Activated CD4-positive, alpha-beta T cell treated with anti-CD3 and anti-CD28 coated beads, Interleukin-2, amount 10 ng/mL, durations not matched to agents 24 days and 14 days (primary cell): ENCODE measurements at regions not wholly inside any gene's neighbourhood (a gene's known extent, or its start where the extent isn't known, plus 50 kb on each side); places are given as distances from the start of the nearest gene placed in this dataset.
"Not testable (repeated sequence)": the region's sequence is repeated elsewhere in the genome, so short reads cannot be mapped to it uniquely, and the experiment has no call there.

ENCODE experiments used
- DNase-seq: peaks from one replicate; pipeline ENCODE4 v3.0.0; 2022
- H3K27ac Mint-ChIP-seq: one replicate; pipeline ENCODE4 v1.8.0; 2022; ENCODE audit warnings: mild to moderate bottlenecking, mixed read lengths
- H3K27me3 Mint-ChIP-seq: one replicate; pipeline ENCODE4 v1.8.0; 2022; ENCODE audit warnings: mixed read lengths
- H3K36me3 Mint-ChIP-seq: one replicate; pipeline ENCODE4 v1.8.0; 2022; ENCODE audit warnings: low read depth, mild to moderate bottlenecking, mixed read lengths
- H3K4me1 Mint-ChIP-seq: one replicate; pipeline ENCODE4 v1.8.0; 2021; ENCODE audit warnings: mixed read lengths
- H3K4me3 Mint-ChIP-seq: one replicate; pipeline ENCODE4 v1.8.0; 2022; ENCODE audit warnings: mild to moderate bottlenecking, moderate library complexity, mixed read lengths
- H3K9me3 Mint-ChIP-seq: one replicate; pipeline ENCODE4 v1.8.0; 2021; ENCODE audit warnings: mixed read lengths
- intact Hi-C: fragments of 100-400 bp; cut with micrococcal nuclease; formaldehyde crosslinking; loops from one replicate; pipeline ENCODE4 v1.15.1; 2023

- H3K9me3 Mint-ChIP-seq, H3K27me3 Mint-ChIP-seq, DNase-seq, H3K27ac Mint-ChIP-seq, H3K4me1 Mint-ChIP-seq, H3K4me3 Mint-ChIP-seq, intact Hi-C loops, H3K36me3 Mint-ChIP-seq: not testable (repeated sequence)
Observed at GRCh38 chr2:87675487-87675886, 72.4 kb upstream of the PLGLB2 start.

DNA sequence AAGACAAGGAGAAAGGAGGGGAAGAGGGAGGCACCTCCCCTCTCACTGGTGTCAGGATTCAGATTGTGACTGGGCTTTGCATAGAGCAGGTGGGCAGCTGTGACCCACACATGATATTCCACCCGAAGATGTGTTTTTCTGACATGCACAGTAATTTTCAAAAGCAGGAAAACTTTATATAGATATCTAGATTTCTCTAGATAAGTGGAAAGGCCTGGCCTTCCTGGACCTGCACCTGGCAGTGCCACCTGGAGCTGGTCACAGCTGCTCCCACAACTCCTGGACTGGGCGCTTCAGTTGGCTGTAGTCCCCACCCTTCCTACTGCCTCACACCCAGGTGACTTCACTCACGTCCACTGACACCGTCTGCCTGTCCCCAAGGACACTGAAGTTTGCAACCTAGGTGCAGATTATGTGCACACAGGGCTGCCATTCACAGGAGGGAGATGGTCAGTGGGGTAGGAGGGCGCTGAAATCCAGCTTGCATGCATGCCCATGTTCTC, 70.4 kb upstream of the PLGLB2 start:
- DNase-seq = peak; percentile 13
- H3K27me3 Mint-ChIP-seq, H3K4me1 Mint-ChIP-seq, H3K9me3 Mint-ChIP-seq, H3K27ac Mint-ChIP-seq, intact Hi-C loops, H3K4me3 Mint-ChIP-seq, H3K36me3 Mint-ChIP-seq: not testable (repeated sequence)

GRCh38 chr2:87678742-87679173, 69.1 kb upstream of the PLGLB2 start:
- H3K36me3 Mint-ChIP-seq, H3K9me3 Mint-ChIP-seq, H3K4me3 Mint-ChIP-seq, intact Hi-C loops, H3K27me3 Mint-ChIP-seq, H3K4me1 Mint-ChIP-seq: not testable (repeated sequence)
- H3K27ac Mint-ChIP-seq = peak overlapping the region; percentile 69
- peak; percentile 45 for DNase-seq

GRCh38 chr2:87679950-87680349, 67.9 kb upstream of the PLGLB2 start:
- peak; percentile 12 for DNase-seq
- H3K4me3 Mint-ChIP-seq, H3K27ac Mint-ChIP-seq, H3K27me3 Mint-ChIP-seq, intact Hi-C loops, H3K9me3 Mint-ChIP-seq, H3K36me3 Mint-ChIP-seq, H3K4me1 Mint-ChIP-seq: not testable (repeated sequence)

DNA sequence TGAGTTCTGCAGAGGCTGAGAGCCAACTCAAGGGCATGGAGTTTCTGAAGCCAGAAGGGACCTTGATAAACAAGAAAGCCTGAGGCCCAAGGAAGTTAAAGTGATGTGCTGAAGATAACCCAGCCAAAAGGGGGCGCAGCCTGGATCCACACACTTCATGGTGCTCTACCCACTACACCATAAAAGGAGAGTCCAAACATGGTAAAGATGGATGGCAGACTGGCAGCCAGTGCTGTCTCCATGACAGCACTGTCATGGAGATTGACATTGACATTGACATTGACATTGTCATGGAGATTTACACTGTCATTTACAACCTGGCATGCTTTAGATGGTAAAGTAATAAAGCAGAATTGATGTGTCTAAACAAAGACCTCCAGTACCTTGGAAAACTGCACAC, 67.2 kb upstream of the PLGLB2 start:
- H3K4me3 Mint-ChIP-seq, H3K27me3 Mint-ChIP-seq, H3K9me3 Mint-ChIP-seq, H3K27ac Mint-ChIP-seq, H3K4me1 Mint-ChIP-seq, intact Hi-C loops, H3K36me3 Mint-ChIP-seq: not testable (repeated sequence)
- peak; percentile 48 for DNase-seq

DNA sequence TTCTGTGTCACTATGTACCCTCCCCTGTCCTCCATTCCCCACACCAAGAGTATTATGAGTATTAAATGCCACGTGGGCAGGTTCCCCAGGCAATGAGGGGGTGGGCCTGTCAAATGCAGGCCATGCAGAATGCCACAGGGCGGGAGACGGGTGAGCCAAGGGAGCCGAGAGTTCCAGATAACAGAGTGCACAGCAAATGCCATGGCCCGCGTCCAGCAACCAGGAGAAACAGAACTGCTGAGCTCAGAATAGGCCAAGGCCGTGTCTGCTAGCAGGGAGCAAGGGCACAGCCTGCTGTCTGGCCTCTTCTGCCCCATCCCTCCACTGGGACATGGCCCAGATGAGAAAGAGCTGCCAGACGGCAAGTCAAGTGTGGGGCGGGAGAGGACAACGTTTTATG, 64.4 kb upstream of the PLGLB2 start:
- H3K4me3 Mint-ChIP-seq, intact Hi-C loops, H3K36me3 Mint-ChIP-seq, H3K4me1 Mint-ChIP-seq, H3K27ac Mint-ChIP-seq, H3K27me3 Mint-ChIP-seq, H3K9me3 Mint-ChIP-seq: not testable (repeated sequence)
- peak; percentile 27 for DNase-seq

DNA sequence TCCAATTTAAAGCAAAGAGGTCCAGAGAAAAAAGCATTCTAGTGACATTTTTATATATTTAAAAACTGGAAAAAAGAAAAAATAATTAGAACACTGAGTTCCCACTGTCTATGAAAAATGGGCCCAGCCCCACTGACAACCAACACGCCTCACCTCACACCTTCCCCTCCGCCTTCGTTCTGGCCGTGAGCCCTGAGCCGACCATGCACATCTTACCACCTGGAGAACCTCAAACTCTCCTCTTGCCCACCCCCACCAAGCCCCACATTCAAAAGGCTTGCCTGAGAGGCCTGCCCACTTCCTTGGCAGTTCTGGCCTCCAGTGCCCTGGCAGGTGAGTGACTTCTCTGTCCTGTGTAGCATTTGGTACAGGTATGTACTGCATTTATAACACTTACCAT, 63.9 kb upstream of the PLGLB2 start:
- H3K27me3 Mint-ChIP-seq, H3K27ac Mint-ChIP-seq, H3K4me3 Mint-ChIP-seq, H3K36me3 Mint-ChIP-seq, H3K9me3 Mint-ChIP-seq, DNase-seq, H3K4me1 Mint-ChIP-seq, intact Hi-C loops: not testable (repeated sequence)

DNA sequence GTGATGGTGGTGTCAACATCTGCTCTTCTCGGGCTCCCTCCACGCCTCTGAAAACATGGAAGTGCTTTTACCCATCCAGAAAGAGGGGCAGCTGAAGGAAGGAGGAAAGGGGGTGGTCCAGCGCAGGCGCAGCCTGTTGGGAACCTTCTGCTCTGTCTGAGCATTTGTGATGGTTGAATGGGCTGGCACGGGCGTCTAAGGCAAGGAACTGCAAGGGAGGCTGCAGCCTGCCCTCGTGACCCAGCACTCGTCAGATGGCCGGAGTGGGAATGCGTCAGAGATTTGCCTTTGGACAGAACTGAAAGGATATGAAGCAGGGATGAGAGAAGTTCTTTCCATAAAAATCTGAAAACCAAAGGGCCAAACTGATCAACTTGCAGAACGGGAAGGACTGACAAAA, 62.3 kb upstream of the PLGLB2 start:
- intact Hi-C loops, DNase-seq, H3K27me3 Mint-ChIP-seq, H3K27ac Mint-ChIP-seq, H3K4me1 Mint-ChIP-seq, H3K36me3 Mint-ChIP-seq, H3K4me3 Mint-ChIP-seq, H3K9me3 Mint-ChIP-seq: not testable (repeated sequence)

DNA sequence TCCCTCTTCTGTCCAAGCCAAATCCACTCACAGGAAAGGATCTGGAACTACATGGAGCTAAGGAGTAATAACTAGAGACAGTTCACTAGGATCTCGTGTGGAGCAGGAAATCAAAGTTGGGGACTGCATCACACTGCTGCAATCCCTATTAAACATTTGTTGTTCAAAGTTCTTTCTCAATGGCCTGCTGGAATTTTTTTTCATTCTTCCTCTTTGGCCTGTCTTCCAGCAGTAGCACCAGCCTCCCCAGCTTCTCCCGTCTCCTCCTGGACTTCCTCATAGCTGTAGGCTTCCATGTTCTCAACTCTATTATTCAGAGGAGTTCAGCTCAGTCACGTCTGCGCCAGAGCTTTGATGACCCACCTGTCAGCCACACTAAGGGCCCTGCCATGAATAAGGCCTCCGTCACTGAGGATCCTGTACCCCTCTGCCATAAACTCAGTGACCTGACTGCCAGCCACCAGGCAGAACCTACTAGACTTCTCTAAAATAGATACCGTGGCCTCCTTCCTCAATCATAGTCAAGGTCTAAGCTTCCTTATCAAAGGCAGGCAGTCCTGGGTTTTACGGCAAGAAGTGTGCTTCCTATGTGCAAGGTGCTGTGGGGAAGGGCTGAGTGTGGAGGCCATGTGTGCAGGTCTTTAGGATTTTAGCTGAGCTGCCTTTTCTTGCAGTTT, 60.9 kb upstream of the PLGLB2 start:
- H3K36me3 Mint-ChIP-seq, H3K4me3 Mint-ChIP-seq, H3K9me3 Mint-ChIP-seq, intact Hi-C loops, H3K4me1 Mint-ChIP-seq, H3K27me3 Mint-ChIP-seq, DNase-seq, H3K27ac Mint-ChIP-seq: not testable (repeated sequence)

DNA sequence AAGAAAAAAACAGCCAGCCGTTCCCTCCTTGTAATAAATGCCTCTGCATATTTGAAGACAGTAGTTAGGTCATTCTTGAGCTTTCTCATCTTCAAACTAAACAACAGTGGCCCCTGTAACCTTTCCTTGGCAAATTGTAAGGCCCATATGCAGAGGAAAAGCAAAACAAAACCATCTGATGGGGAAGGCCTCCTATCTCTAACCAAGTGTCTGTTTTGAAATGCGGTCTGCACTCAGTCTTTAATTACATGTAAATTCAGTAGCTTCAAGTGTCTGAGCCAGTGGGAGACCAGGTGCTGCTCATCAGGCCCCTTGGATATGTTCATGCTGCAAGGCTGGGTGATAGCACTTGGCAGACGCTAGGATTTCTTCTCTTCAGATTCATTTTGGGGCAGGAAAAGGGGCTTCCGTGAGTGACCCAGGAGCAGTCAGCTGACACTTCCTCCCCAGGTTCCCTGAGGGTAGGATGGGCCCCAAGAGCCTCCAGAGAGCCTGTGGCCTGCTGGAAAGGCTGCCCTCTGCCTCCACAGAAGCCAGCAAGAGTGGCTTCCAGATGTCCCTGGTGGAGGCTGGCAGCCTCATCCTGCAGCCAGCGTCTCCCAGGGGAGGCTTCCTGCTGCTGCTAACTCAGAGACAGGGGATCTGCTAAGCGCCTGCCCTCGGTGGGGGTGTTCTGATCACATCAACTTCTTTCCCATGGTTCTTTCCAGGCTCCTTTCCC, 60.2 kb upstream of the PLGLB2 start:
- intact Hi-C loops, H3K9me3 Mint-ChIP-seq, H3K36me3 Mint-ChIP-seq, H3K4me3 Mint-ChIP-seq, H3K27ac Mint-ChIP-seq, DNase-seq, H3K4me1 Mint-ChIP-seq, H3K27me3 Mint-ChIP-seq: not testable (repeated sequence)

- DNase-seq, intact Hi-C loops, H3K4me1 Mint-ChIP-seq, H3K27me3 Mint-ChIP-seq, H3K9me3 Mint-ChIP-seq, H3K36me3 Mint-ChIP-seq: not testable (repeated sequence)
- H3K27ac Mint-ChIP-seq = peak overlapping the region; percentile 94
- peak overlapping the region; percentile 52 for H3K4me3 Mint-ChIP-seq
Observed at GRCh38 chr2:87691899-87692592, 55.8 kb upstream of the PLGLB2 start.

GRCh38 chr2:87692914-87693313, 55.0 kb upstream of the PLGLB2 start:
- H3K36me3 Mint-ChIP-seq, DNase-seq, H3K27me3 Mint-ChIP-seq, H3K4me1 Mint-ChIP-seq, intact Hi-C loops, H3K9me3 Mint-ChIP-seq, H3K4me3 Mint-ChIP-seq: not testable (repeated sequence)
- peak overlapping the region; percentile 81 for H3K27ac Mint-ChIP-seq

DNA sequence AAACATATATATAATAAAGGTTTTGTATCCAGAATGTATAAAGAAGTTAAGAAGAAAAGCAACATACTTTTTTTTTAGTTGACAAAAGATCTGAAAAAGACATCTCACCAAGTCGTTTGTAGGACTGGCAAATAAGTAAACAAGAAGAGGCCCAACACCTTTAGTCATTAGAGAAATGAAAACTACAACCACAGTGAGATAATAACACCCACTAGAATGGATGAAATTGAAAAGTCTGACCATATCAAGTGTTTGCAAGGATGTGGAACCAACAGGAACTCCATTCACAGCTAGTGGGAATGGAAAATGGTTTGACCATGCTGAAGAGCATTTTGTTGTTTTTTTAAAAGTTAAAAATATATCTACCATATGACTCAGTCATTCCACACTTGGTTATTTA, 54.0 kb upstream of the PLGLB2 start:
- intact Hi-C loops, DNase-seq, H3K27ac Mint-ChIP-seq, H3K27me3 Mint-ChIP-seq, H3K4me1 Mint-ChIP-seq, H3K36me3 Mint-ChIP-seq, H3K4me3 Mint-ChIP-seq, H3K9me3 Mint-ChIP-seq: not testable (repeated sequence)

- H3K27me3 Mint-ChIP-seq, DNase-seq, H3K9me3 Mint-ChIP-seq, H3K4me3 Mint-ChIP-seq, H3K36me3 Mint-ChIP-seq, intact Hi-C loops, H3K4me1 Mint-ChIP-seq: not testable (repeated sequence)
- peak overlapping the region; percentile 48 for H3K27ac Mint-ChIP-seq
Observed at GRCh38 chr2:87695596-87696323, 52.1 kb upstream of the PLGLB2 start.
